MM.1S (cell line): ENCODE measurements at regions not wholly inside any gene's neighbourhood (a gene's known extent, or its start where the extent isn't known, plus 50 kb on each side); places are given as distances from the start of the nearest gene placed in this dataset.

Experiments used
- DNase-seq: peaks from one replicate; pipeline ENCODE4 v3.0.0-alpha.2; 2015
- H2AFZ ChIP-seq: fragments of 300-600 bp; sonication (generic); 2 replicates; pipeline ENCODE4 v1.6.0; 2016; ENCODE audit warnings: antibody characterized with exemption, low read length
- H3F3A ChIP-seq: fragments of 300-600 bp; sonication (generic); 2 replicates; pipeline ENCODE4 v1.6.1; 2016; ENCODE audit warnings: mild to moderate bottlenecking, antibody characterized with exemption, low read length, moderate library complexity, mixed read lengths; ENCODE audit not compliant: insufficient read depth
- H3K27ac ChIP-seq: fragments of 300-600 bp; sonication (generic); 2 replicates; pipeline ENCODE4 v1.5.1; 2016; ENCODE audit warnings: mild to moderate bottlenecking, low read length
- H3K27me3 ChIP-seq: fragments of 300-600 bp; sonication (generic); replicated peaks from 2 replicates; pipeline ENCODE4 v1.6.0; 2016; ENCODE audit warnings: low read length; ENCODE audit not compliant: insufficient read depth
- H3K36me3 ChIP-seq: fragments of 300-600 bp; sonication (generic); replicated peaks from 2 replicates; pipeline ENCODE4 v1.6.1; 2016; ENCODE audit warnings: mild to moderate bottlenecking, low read length, mixed read lengths; ENCODE audit not compliant: insufficient read depth
- H3K4me1 ChIP-seq: fragments of 300-600 bp; sonication (generic); 2 replicates; pipeline ENCODE4 v1.6.1; 2016; ENCODE audit warnings: low read length, mixed read lengths
- H3K4me2 ChIP-seq: fragments of 300-600 bp; sonication (generic); 2 replicates; pipeline ENCODE4 v1.6.0; 2016; ENCODE audit warnings: low read depth, low read length
- H3K4me3 ChIP-seq: fragments of 300-600 bp; sonication (generic); 2 replicates; pipeline ENCODE4 v1.5.1; 2016; ENCODE audit warnings: low read length, mixed read lengths
- H3K79me2 ChIP-seq: fragments of 300-600 bp; sonication (generic); 2 replicates; pipeline ENCODE4 v1.6.1; 2016; ENCODE audit warnings: mixed run types, low read length, mixed read lengths
- H3K9ac ChIP-seq: fragments of 300-600 bp; sonication (generic); 2 replicates; pipeline ENCODE4 v1.6.1; 2016; ENCODE audit warnings: low read length, mixed read lengths
- H3K9me2 ChIP-seq: fragments of 300-600 bp; sonication (generic); replicated peaks from 2 replicates; pipeline ENCODE4 v1.6.1; 2016; ENCODE audit warnings: mild to moderate bottlenecking, low read length, mixed read lengths; ENCODE audit not compliant: insufficient read depth
- H3K9me3 ChIP-seq: fragments of 300-600 bp; sonication (generic); replicated peaks from 2 replicates; pipeline ENCODE4 v1.6.1; 2016; ENCODE audit warnings: mild to moderate bottlenecking, low read length, mixed read lengths; ENCODE audit not compliant: insufficient read depth
- H4K20me1 ChIP-seq: fragments of 300-600 bp; sonication (generic); 2 replicates; pipeline ENCODE4 v1.6.1; 2016; ENCODE audit warnings: mild to moderate bottlenecking, low read length, moderate library complexity, mixed read lengths; ENCODE audit not compliant: insufficient read depth
- EZH2 ChIP-seq: fragments of 300-600 bp; sonication (generic); optimal IDR thresholded peaks from 2 replicates; pipeline ENCODE3; 2017; ENCODE audit warnings: low read depth, mild to moderate bottlenecking, antibody characterized with exemption, low read length, mixed read lengths
- EZH2phosphoT487 ChIP-seq: fragments of 300-600 bp; sonication (generic); IDR thresholded peaks from 2 replicates; pipeline ENCODE4 v1.6.1; 2018; ENCODE audit warnings: antibody characterized with exemption, low read length
- TF ChIP-seq, protein P1 (sequence below): fragments of 300-600 bp; sonication (generic); IDR thresholded peaks from 2 replicates; pipeline ENCODE4 v1.5.1; 2016; ENCODE audit warnings: antibody characterized with exemption, low read length, mixed read lengths

DNA sequence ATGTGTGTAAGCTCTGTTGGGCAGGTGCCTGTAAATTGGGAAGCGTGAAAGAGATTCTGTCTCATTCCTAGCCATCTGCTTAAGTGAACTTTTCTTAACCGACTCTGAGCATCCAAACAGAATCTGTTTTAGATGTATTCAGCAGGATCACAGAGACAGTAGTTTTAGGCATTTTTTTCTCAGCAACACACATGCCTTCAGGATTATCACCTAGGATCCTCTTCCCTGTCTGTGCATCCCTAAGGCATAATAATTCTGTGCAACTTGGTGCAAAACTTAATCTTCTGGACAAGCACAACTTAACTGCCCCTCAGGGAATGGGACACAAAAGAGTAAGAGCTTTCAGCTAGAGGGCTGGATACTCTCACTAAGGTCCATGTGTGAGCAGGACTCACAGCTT is 284.8 kb downstream of the C7orf25 start:
- Histone ChIP-seq H4K20me1 (no peaks in the 10 kb centered on the region), H3K36me3 (no peaks in the 10 kb centered on the region), H2AFZ (no peak overlapping the region), H3K4me1 (no peaks in the 10 kb centered on the region), H3K27me3 (no peaks in the 10 kb centered on the region), H3K79me2 (no peaks in the 10 kb centered on the region), H3K9me2 (no peaks in the 10 kb centered on the region), H3K4me3 (no peak overlapping the region), H3K27ac (no peak overlapping the region), H3K4me2 (no peak overlapping the region), H3F3A (no peaks in the 10 kb centered on the region), H3K9ac (no peak overlapping the region), H3K9me3 (no peaks in the 10 kb centered on the region)
- TF ChIP-seq EZH2phosphoT487, result no peak
- TF ChIP-seq, protein P1, sequence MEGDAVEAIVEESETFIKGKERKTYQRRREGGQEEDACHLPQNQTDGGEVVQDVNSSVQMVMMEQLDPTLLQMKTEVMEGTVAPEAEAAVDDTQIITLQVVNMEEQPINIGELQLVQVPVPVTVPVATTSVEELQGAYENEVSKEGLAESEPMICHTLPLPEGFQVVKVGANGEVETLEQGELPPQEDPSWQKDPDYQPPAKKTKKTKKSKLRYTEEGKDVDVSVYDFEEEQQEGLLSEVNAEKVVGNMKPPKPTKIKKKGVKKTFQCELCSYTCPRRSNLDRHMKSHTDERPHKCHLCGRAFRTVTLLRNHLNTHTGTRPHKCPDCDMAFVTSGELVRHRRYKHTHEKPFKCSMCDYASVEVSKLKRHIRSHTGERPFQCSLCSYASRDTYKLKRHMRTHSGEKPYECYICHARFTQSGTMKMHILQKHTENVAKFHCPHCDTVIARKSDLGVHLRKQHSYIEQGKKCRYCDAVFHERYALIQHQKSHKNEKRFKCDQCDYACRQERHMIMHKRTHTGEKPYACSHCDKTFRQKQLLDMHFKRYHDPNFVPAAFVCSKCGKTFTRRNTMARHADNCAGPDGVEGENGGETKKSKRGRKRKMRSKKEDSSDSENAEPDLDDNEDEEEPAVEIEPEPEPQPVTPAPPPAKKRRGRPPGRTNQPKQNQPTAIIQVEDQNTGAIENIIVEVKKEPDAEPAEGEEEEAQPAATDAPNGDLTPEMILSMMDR, result no peak
- no peak for TF ChIP-seq EZH2
- DNase-seq, result no peak

DNA sequence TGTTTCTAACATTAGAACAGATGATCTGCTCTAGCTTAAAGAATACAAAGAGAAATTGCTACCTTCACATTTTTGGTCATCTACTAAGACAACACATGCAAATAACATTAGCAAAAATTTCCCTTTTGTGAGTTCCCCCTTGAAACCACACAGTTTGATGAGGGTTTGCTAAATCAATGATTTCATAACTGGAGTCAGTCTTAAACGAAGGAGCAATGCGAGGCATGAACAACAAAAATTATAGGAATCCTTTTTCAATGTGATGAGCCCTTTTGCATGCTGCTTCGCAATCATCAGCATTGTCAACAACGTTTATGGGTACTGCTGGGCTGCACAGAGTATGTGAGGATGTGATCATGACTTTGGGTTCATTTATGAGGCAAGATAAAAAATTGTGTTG is 286.4 kb downstream of the C7orf25 start:
- TF ChIP-seq, protein P1, result no peak
- TF ChIP-seq EZH2phosphoT487 (no peak), EZH2 (no peak)

DNA sequence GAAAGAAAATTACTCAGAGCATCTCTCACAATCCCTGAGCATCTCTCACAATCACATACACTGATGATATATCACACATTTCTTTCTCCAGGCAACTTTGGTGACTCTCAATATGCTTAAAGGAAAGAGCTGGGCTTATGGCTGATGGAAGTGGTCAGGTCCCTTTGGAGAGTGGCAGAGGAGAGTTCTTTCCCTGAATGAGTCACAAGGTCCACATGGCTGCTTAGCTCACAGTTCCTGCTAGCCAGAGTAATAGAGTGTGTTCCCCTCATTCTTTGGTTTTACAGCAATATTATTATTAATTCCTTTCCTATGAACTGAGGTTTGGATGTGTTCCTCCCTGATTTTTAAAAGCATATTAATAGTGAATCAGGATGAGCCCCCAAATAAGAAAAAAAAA is 287.4 kb downstream of the C7orf25 start:
- TF ChIP-seq EZH2, result no peak
- no peak for TF ChIP-seq EZH2phosphoT487
- TF ChIP-seq, protein P1, result no peak
- no peaks in the 10 kb centered on the region for H3K27me3 ChIP-seq
- H3K4me3 ChIP-seq, result no peak overlapping the region
- H3K9me2 ChIP-seq, result no peaks in the 10 kb centered on the region
- H2AFZ ChIP-seq, result no peak overlapping the region
- no peak overlapping the region for H3K27ac ChIP-seq
- no peaks in the 10 kb centered on the region for H3K36me3 ChIP-seq
- H3F3A ChIP-seq, result no peaks in the 10 kb centered on the region
- no peak overlapping the region for H3K4me2 ChIP-seq
- DNase-seq, result no peak
- no peaks in the 10 kb centered on the region for H3K9me3 ChIP-seq
- no peaks in the 10 kb centered on the region for H3K4me1 ChIP-seq
- no peaks in the 10 kb centered on the region for H3K79me2 ChIP-seq
- H4K20me1 ChIP-seq, result no peaks in the 10 kb centered on the region
- no peak overlapping the region for H3K9ac ChIP-seq

More for the DNA sequence above, 286.4 kb downstream of the C7orf25 start:
- H3K9me3 ChIP-seq, result no peaks in the 10 kb centered on the region
- no peaks in the 10 kb centered on the region for H3K4me1 ChIP-seq
- H3K9ac ChIP-seq, result no peak overlapping the region
- no peak overlapping the region for H2AFZ ChIP-seq
- H3F3A ChIP-seq, result no peaks in the 10 kb centered on the region
- H3K36me3 ChIP-seq, result no peaks in the 10 kb centered on the region
- H4K20me1 ChIP-seq, result no peaks in the 10 kb centered on the region
- no peaks in the 10 kb centered on the region for H3K9me2 ChIP-seq
- H3K27ac ChIP-seq, result no peak overlapping the region
- DNase-seq, result no peak
- no peaks in the 10 kb centered on the region for H3K27me3 ChIP-seq
- H3K4me2 ChIP-seq, result no peak overlapping the region
- H3K79me2 ChIP-seq, result no peaks in the 10 kb centered on the region
- no peak overlapping the region for H3K4me3 ChIP-seq
